ENCODE measurements at regions not wholly inside any gene's neighbourhood (a gene's known extent, or its start where the extent isn't known, plus 50 kb on each side); places are given as distances from the start of the nearest gene placed in this dataset.

- POLR2A ChIA-PET = no interaction called here
- RAD21 ChIA-PET (ENCODE audit: low non-redundant PET in 1 of 2, low total read pairs in 2 of 2, uncharacterized antibody in 2 of 2, unreplicated experiment in 2 of 2) = no interaction called here
- H3K9me3 ChIP-seq (ENCODE audit: control insufficient read depth in 1 of 2, insufficient read depth in 1 of 2, low read depth in 1 of 2, low read length in 2 of 2) = no peaks in the 10 kb centered on the region
- TF ChIP-seq FOSL1 (IDR thresholded peaks at IDR 0.05; ENCODE audit: low read depth) (no peak), ZFX (IDR thresholded peaks at IDR 0.05) (no peak), SRF (IDR thresholded peaks at IDR 0.05; ENCODE audit: low read depth) (no peak), ZBTB33 (IDR thresholded peaks at IDR 0.05; ENCODE audit: extremely low read depth, insufficient replicate concordance, low read length) (no peak), TCF7L2 (IDR thresholded peaks at IDR 0.05; ENCODE audit: borderline replicate concordance, extremely low read depth, insufficient read depth, insufficient read length) (no peak)
- TF ChIP-seq, protein P1, sequence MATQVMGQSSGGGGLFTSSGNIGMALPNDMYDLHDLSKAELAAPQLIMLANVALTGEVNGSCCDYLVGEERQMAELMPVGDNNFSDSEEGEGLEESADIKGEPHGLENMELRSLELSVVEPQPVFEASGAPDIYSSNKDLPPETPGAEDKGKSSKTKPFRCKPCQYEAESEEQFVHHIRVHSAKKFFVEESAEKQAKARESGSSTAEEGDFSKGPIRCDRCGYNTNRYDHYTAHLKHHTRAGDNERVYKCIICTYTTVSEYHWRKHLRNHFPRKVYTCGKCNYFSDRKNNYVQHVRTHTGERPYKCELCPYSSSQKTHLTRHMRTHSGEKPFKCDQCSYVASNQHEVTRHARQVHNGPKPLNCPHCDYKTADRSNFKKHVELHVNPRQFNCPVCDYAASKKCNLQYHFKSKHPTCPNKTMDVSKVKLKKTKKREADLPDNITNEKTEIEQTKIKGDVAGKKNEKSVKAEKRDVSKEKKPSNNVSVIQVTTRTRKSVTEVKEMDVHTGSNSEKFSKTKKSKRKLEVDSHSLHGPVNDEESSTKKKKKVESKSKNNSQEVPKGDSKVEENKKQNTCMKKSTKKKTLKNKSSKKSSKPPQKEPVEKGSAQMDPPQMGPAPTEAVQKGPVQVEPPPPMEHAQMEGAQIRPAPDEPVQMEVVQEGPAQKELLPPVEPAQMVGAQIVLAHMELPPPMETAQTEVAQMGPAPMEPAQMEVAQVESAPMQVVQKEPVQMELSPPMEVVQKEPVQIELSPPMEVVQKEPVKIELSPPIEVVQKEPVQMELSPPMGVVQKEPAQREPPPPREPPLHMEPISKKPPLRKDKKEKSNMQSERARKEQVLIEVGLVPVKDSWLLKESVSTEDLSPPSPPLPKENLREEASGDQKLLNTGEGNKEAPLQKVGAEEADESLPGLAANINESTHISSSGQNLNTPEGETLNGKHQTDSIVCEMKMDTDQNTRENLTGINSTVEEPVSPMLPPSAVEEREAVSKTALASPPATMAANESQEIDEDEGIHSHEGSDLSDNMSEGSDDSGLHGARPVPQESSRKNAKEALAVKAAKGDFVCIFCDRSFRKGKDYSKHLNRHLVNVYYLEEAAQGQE (IDR thresholded peaks at IDR 0.05; ENCODE audit: low read depth) = no peak
- H2AFZ ChIP-seq (ENCODE audit: low read depth, low read length, poor library complexity, severe bottlenecking) = no peak overlapping the region
- ATAC-seq = no peak
- no peaks in the 10 kb centered on the region for H3K27me3 ChIP-seq (ENCODE audit: insufficient read depth, low read length)
- H3K9ac ChIP-seq (ENCODE audit: low read length) = no peak overlapping the region
- H3K27ac ChIP-seq (ENCODE audit: low read depth, low read length) = no peak overlapping the region
- H3K4me3 ChIP-seq (replicated peaks in 1 of 2; ENCODE audit: low read depth in 1 of 2, low read length in 2 of 2) = no peak overlapping the region
- H3K36me3 ChIP-seq (ENCODE audit: control insufficient read depth in 1 of 2, insufficient read depth in 2 of 2, low read length in 2 of 2) = no peaks in the 10 kb centered on the region
- H3K4me1 ChIP-seq (ENCODE audit: control insufficient read depth in 1 of 2, insufficient read depth in 2 of 2, low read length in 2 of 2) = peaks cover 11 to 41% of the 10 kb centered on the region in 2 experiments
- no peaks in the 10 kb centered on the region for H4K20me1 ChIP-seq (ENCODE audit: insufficient read depth)
- no peaks in the 10 kb centered on the region for H3K79me2 ChIP-seq (ENCODE audit: insufficient read depth, low read length)
- CTCF ChIA-PET = no interaction called here
- no peak for DNase-seq (ENCODE audit: low read depth, low spot score)
- BruUV-seq (replicated peaks) = no TSS peak
- no peak overlapping the region for H3K4me2 ChIP-seq (ENCODE audit: low read length)
- intact Hi-C loops (cut with micrococcal nuclease) = no loop called here
- no peaks in the 10 kb centered on the region for H3K9me2 ChIP-seq (ENCODE audit: insufficient read depth)
Measured at GRCh38 chr6:63496361-63496804, 75.9 kb upstream of the LOC128125822 start.
